ENCODE measurements at regions not wholly inside any gene's neighbourhood (a gene's known extent, or its start where the extent isn't known, plus 50 kb on each side); places are given as distances from the start of the nearest gene placed in this dataset.

DNA sequence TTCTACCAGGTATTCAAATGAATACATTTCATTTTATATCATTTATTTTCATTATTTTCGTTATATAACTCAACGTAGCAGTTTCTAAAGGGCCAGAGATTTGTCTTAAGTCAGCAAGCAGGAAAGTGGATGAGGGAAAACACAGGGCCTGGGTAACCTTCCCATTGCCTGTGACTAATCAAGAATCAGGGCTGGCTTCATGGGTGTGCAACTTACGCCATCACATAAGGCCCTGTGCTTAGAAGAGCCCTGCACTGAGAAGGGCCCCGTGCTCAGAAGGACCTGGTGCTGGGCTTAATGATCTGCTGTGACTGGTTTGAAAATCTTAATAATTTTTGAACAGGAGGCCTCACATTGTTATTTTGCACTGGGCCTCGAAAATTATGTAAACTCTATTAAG, 65.4 kb upstream of the FAM9C start:
- TF ChIP-seq CTCF (IDR thresholded peaks at IDR 0.05 in 2 of 3, conservative IDR thresholded peaks at IDR 0.05 in 1 of 3; ENCODE audit: borderline replicate concordance in 1 of 3, insufficient read depth in 1 of 3, low read depth in 2 of 3, low read length in 2 of 3), result no peak
- no peak for TF ChIP-seq SIN3A (IDR thresholded peaks at IDR 0.05; ENCODE audit: low read depth)
- TF ChIP-seq SRF (IDR thresholded peaks at IDR 0.05; ENCODE audit: low read depth), result no peak
- TF ChIP-seq POLR2A (IDR thresholded peaks at IDR 0.05; ENCODE audit: borderline replicate concordance, extremely low read depth, insufficient read depth, insufficient read length), result no peak
- TF ChIP-seq POLR2AphosphoS5 (IDR thresholded peaks at IDR 0.05; ENCODE audit: low read depth, low read length), result no peak
- TF ChIP-seq EZH2 (IDR thresholded peaks at IDR 0.05), result no peak
- no peak for TF ChIP-seq EZH2phosphoT487 (IDR thresholded peaks at IDR 0.05; ENCODE audit: borderline replicate concordance)
- TF ChIP-seq YY1 (IDR thresholded peaks at IDR 0.05; ENCODE audit: extremely low read depth, insufficient replicate concordance, low read depth, low read length), result no peak
- no peak for TF ChIP-seq EGR1 (IDR thresholded peaks at IDR 0.05; ENCODE audit: low read depth)

Measured in HCT116 (cell line).